ENCODE measurements at regions not wholly inside any gene's neighbourhood (a gene's known extent, or its start where the extent isn't known, plus 50 kb on each side); places are given as distances from the start of the nearest gene placed in this dataset.

- no peak for DNase-seq
- Histone ChIP-seq H3K4me1 (no peaks in the 10 kb centered on the region), H3K9me3 (no peaks in the 10 kb centered on the region), H3K27me3 (peaks cover 3% of the 10 kb centered on the region), H3K27ac (no peak overlapping the region), H3K36me3 (ENCODE audit: low read depth, missing control alignments) (no peaks in the 10 kb centered on the region), H3K4me3 (no peak overlapping the region)
- intact Hi-C loops (cut with DNase I; ENCODE audit: low total_unique reads), result no loop called here
- no peak for TF ChIP-seq POLR2A (IDR thresholded peaks at IDR 0.05)
- TF ChIP-seq CTCF (IDR thresholded peaks at IDR 0.05), result no peak
- 94 to 97% methylated on average over 3 of the region's 3 CpGs for WGBS, 2 donors
Observed at GRCh38 chr6:81634155-81634880, 118.2 kb downstream of the TENT5A start.

- intact Hi-C loops (cut with DNase I; ENCODE audit: low total_unique reads), result no loop called here
- Histone ChIP-seq H3K27me3 (peaks cover 3% of the 10 kb centered on the region), H3K9me3 (no peaks in the 10 kb centered on the region), H3K36me3 (ENCODE audit: low read depth, missing control alignments) (no peaks in the 10 kb centered on the region), H3K4me1 (no peaks in the 10 kb centered on the region), H3K4me3 (no peak overlapping the region), H3K27ac (no peak overlapping the region)
- TF ChIP-seq POLR2A (IDR thresholded peaks at IDR 0.05), result no peak
- TF ChIP-seq CTCF (IDR thresholded peaks at IDR 0.05), result no peak
- DNase-seq, result no peak
Observed at GRCh38 chr6:81633391-81633790, 119.1 kb downstream of the TENT5A start.

DNA sequence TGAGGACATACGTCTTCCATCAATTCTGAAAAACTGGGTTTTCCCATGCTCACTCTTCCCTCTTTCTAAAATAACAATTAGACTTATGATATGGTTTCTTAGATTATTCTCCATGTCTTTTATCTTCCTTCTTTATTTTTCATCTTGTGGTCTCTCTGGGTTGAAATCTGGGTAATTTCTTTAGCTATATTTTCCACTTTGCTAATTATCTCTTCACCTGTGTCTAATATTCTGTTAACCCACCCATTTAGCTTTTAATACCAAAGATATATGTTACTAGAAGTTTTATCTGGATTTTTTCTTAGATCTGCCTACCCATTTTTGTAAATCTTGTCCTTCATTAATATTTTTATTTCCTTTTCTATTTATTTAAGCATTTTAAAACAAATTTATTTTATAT is 121.8 kb downstream of the TENT5A start:
- Histone ChIP-seq H3K27me3 (peaks cover 3% of the 10 kb centered on the region), H3K9me3 (no peaks in the 10 kb centered on the region), H3K36me3 (ENCODE audit: low read depth, missing control alignments) (no peaks in the 10 kb centered on the region), H3K27ac (no peak overlapping the region), H3K4me1 (no peaks in the 10 kb centered on the region), H3K4me3 (no peak overlapping the region)
- intact Hi-C loops (cut with DNase I; ENCODE audit: low total_unique reads), result no loop called here
- WGBS, 2 donors, result 88 to 89% methylated on average over 1 of the region's 1 CpG
- TF ChIP-seq CTCF (IDR thresholded peaks at IDR 0.05), result no peak
- TF ChIP-seq POLR2A (IDR thresholded peaks at IDR 0.05), result no peak
- DNase-seq, result no peak

- Histone ChIP-seq H3K4me1 (no peaks in the 10 kb centered on the region), H3K9me3 (no peaks in the 10 kb centered on the region), H3K27ac (no peak overlapping the region), H3K36me3 (ENCODE audit: low read depth, missing control alignments) (no peaks in the 10 kb centered on the region), H3K27me3 (peaks cover 3% of the 10 kb centered on the region), H3K4me3 (no peak overlapping the region)
- DNase-seq, result no peak
- TF ChIP-seq CTCF (IDR thresholded peaks at IDR 0.05) (no peak), POLR2A (IDR thresholded peaks at IDR 0.05) (no peak)
- intact Hi-C loops (cut with DNase I; ENCODE audit: low total_unique reads), result no loop called here
- 100% methylated on average over 1 of the region's 1 CpG for WGBS, 2 donors
Observed at GRCh38 chr6:81625216-81625615, 127.3 kb downstream of the TENT5A start.

- DNase-seq, result no peak
- no peaks in the 10 kb centered on the region for H3K36me3 ChIP-seq (ENCODE audit: low read depth, missing control alignments)
- 59 to 90% methylated on average over 1 of the region's 1 CpG for WGBS, 2 donors
- H3K27me3 ChIP-seq, result no peaks in the 10 kb centered on the region
- no peaks in the 10 kb centered on the region for H3K4me1 ChIP-seq
- H3K9me3 ChIP-seq, result no peaks in the 10 kb centered on the region
- H3K4me3 ChIP-seq, result no peak overlapping the region
- intact Hi-C loops (cut with DNase I; ENCODE audit: low total_unique reads), result no loop called here
- no peak overlapping the region for H3K27ac ChIP-seq
- TF ChIP-seq POLR2A (IDR thresholded peaks at IDR 0.05) (no peak), CTCF (IDR thresholded peaks at IDR 0.05) (no peak)
Observed at GRCh38 chr6:81624453-81624852, 128.0 kb downstream of the TENT5A start.

All from testis (tissue), 2 donors.